Ovary (tissue), 7 donors: ENCODE measurements at regions not wholly inside any gene's neighbourhood (a gene's known extent, or its start where the extent isn't known, plus 50 kb on each side); places are given as distances from the start of the nearest gene placed in this dataset.

Experiments
- DNase-seq, 5 donors: peaks; one replicate each; pipeline ENCODE4 v3.0.0-alpha.2; 2019 to 2020
- H3K27ac ChIP-seq, 2 donors: fragments of 200-600 bp; one replicate each; pipeline versions ENCODE4 v1.5.1 to v1.8.0; 2019 to 2022
- H3K27me3 ChIP-seq: fragments of 200-600 bp; one replicate; pipeline ENCODE4 v1.8.0; 2022
- H3K36me3 ChIP-seq: fragments of 200-600 bp; sonication (generic); one replicate; pipeline ENCODE4 v1.5.1; 2019
- H3K4me1 ChIP-seq: one replicate; pipeline ENCODE4 v1.8.1; 2013; ENCODE audit warnings: mild to moderate bottlenecking, moderate library complexity; ENCODE audit not compliant: insufficient read depth
- H3K4me3 ChIP-seq: fragments of 200-600 bp; sonication (generic); one replicate; pipeline ENCODE4 v1.5.1; 2017
- H3K9me3 ChIP-seq, 2 donors: fragments of 200-600 bp in 1 of 2; sonication (generic) in 1 of 2; one replicate each; pipeline versions ENCODE4 v1.5.1 to v1.8.1; 2013 to 2019; ENCODE audit warnings: mild to moderate bottlenecking in 1 of 2, moderate library complexity in 1 of 2
- EP300 ChIP-seq: sonication (generic); formaldehyde crosslinking; IDR thresholded peaks from one replicate; pipeline ENCODE4 v1.6.1; 2017; ENCODE audit warnings: antibody characterized with exemption
- POLR2A ChIP-seq: fragments of 450-650 bp; IDR thresholded peaks from one replicate; pipeline ENCODE4 v1.6.1; 2017; ENCODE audit warnings: antibody characterized with exemption, mild to moderate bottlenecking, moderate library complexity
- WGBS, 3 donors: extraction: QIAGEN DNeasy Blood & Tissue Kit in 1 of 3; methylation state at CpG; one replicate each; pipeline versions ENCODE4 v1.1.5 to v1.1.7; 2013 to 2017; 5-methylcytosine and 5-hydroxymethylcytosine counted together
- intact Hi-C, 4 donors: fragments of 100-400 bp; cut with DNase I; formaldehyde crosslinking; loops; one replicate each; pipeline versions ENCODE4 v1.11.0 to v1.15.1; 2022 to 2023
- TF ChIP-seq, protein P1 (sequence below), 3 donors: fragments of 450-650 bp in 2 of 3; fragments of 200-600 bp in 1 of 3; IDR thresholded peaks; one replicate each; pipeline versions ENCODE4 v1.5.1 to v1.8.0; 2016 to 2022; ENCODE audit warnings: antibody characterized with exemption in 3 of 3, mild to moderate bottlenecking in 1 of 3
- donor health status: DM: no; HTN: no; CAD: no; lungs with moderate emphysema.
- donor health status: DM: no; HTN: no; CAD: no.
- donor health status: Bipolar disorder and iron deficiency.
- donor health status: DM: no; HTN: no; CAD: no.
- donor health status: DM: yes; HTN: yes; CAD: no.

DNA sequence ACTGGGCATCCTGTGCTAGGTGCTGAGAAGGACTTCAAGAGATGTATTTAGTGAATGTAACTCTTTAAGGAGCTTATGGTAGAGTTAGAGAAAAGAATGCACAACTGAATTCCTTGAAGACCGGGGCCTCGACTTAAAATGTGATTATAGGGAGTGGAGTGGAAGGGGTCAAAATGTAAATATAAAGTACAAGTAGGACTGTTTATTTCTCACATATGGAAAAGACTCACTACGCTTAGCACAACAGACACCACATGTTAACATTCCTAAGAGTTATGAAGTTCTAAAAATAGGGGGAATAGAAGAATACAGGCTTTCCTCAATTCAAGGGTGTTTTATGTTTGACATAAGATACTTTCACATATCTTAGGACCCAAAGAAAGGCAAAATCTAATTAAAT is 117.8 kb upstream of the OSMR start:
- Histone ChIP-seq H3K4me3 (no peak overlapping the region), H3K27me3 (no peaks in the 10 kb centered on the region), H3K4me1 (peaks cover 3% of the 10 kb centered on the region), H3K36me3 (no peaks in the 10 kb centered on the region), H3K27ac (no peak overlapping the region), H3K9me3 (no peaks in the 10 kb centered on the region)
- intact Hi-C loops = no loop called here
- WGBS, 3 donors = 43 to 44% (median 43%) methylated on average over 3 of the region's 3 CpGs
- TF ChIP-seq POLR2A = no peak
- TF ChIP-seq EP300 = no peak
- TF ChIP-seq, protein P1, sequence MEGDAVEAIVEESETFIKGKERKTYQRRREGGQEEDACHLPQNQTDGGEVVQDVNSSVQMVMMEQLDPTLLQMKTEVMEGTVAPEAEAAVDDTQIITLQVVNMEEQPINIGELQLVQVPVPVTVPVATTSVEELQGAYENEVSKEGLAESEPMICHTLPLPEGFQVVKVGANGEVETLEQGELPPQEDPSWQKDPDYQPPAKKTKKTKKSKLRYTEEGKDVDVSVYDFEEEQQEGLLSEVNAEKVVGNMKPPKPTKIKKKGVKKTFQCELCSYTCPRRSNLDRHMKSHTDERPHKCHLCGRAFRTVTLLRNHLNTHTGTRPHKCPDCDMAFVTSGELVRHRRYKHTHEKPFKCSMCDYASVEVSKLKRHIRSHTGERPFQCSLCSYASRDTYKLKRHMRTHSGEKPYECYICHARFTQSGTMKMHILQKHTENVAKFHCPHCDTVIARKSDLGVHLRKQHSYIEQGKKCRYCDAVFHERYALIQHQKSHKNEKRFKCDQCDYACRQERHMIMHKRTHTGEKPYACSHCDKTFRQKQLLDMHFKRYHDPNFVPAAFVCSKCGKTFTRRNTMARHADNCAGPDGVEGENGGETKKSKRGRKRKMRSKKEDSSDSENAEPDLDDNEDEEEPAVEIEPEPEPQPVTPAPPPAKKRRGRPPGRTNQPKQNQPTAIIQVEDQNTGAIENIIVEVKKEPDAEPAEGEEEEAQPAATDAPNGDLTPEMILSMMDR (IDR thresholded peaks at IDR 0.05) = no peak
- DNase-seq = no peak

DNA sequence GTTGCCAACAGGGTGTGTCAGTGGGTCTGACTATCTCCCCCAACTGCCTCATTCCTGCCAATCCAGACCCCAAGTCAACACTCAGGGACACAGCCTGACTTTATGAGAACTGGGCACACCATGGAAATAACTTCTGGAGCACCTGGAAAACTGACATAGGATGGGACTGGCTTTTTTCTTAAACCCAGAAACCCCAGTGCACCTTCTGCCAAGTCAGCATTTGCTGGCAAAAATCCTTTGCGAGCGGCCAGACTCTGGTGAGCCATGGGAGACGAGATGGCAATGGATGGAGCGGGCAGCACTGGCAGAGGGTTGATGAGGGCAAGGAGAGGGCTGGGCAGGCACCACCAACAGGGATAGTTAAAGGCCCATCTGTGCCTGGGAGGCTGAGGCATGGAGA is 114.4 kb upstream of the OSMR start:
- H3K27ac ChIP-seq = no peak overlapping the region
- H3K4me1 ChIP-seq = no peaks in the 10 kb centered on the region
- H3K4me3 ChIP-seq = no peak overlapping the region
- TF ChIP-seq, protein P1 (IDR thresholded peaks at IDR 0.05) = no peak
- no peak for TF ChIP-seq EP300
- no peak for TF ChIP-seq POLR2A
- H3K9me3 ChIP-seq = no peaks in the 10 kb centered on the region
- no peak for DNase-seq
- no peaks in the 10 kb centered on the region for H3K36me3 ChIP-seq
- no peaks in the 10 kb centered on the region for H3K27me3 ChIP-seq
- WGBS, 3 donors = 62 to 99% (median 87%) methylated on average over 4 of the region's 4 CpGs
- intact Hi-C loops = no loop called here

DNA sequence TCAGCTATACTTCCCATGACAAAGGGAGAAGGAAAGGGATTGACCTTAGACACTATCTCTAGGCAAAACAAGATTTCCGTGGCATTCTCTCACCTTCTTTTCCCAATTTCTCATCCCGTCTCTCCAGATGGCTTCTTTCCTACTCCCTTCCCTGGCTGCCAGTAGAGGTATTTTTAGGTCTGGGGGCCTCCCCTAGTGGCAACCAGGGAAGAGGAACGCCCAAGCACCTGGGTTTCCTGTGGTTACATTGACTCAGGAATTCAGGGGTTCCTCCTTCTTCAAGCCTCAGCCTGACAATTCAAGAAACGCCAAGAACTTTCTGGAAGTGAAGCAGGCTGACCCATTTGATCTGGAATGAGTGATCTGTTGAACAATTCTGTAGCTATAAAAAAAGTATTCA is 111.5 kb upstream of the OSMR start:
- 71 to 80% (median 77%) methylated on average over 4 of the region's 4 CpGs for WGBS, 3 donors
- H3K27me3 ChIP-seq = no peaks in the 10 kb centered on the region
- TF ChIP-seq, protein P1 (IDR thresholded peaks at IDR 0.05) = no peak
- TF ChIP-seq EP300 = no peak
- H3K4me3 ChIP-seq = no peak overlapping the region
- no peaks in the 10 kb centered on the region for H3K36me3 ChIP-seq
- H3K27ac ChIP-seq = no peak overlapping the region
- no peak for DNase-seq
- no peaks in the 10 kb centered on the region for H3K4me1 ChIP-seq
- intact Hi-C loops = no loop called here
- H3K9me3 ChIP-seq = no peaks in the 10 kb centered on the region

DNA sequence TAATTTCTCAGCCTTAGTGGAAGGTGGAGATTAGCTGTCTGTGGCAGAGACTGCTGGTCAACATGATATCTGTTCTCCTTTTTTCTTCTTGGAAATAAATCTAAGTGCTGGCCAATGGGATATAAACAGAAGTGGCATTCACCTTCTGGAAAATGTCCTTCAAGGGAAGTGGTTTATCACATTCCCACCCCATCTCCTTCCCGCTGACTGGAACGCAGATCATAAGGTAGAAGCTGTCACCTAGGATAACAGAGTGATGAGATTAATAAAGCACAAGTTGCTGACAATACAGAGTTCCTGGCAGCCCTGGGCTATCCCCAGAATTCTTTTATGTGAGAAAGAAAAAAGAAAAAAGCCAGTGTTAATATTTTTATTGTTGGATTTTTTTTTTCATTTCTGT is 109.7 kb upstream of the OSMR start:
- TF ChIP-seq, protein P1 (IDR thresholded peaks at IDR 0.05) = no peak
- no peak for TF ChIP-seq POLR2A
- no peak for TF ChIP-seq EP300
- 27 to 54% (median 38%) methylated on average over 2 of the region's 2 CpGs for WGBS, 3 donors

DNA sequence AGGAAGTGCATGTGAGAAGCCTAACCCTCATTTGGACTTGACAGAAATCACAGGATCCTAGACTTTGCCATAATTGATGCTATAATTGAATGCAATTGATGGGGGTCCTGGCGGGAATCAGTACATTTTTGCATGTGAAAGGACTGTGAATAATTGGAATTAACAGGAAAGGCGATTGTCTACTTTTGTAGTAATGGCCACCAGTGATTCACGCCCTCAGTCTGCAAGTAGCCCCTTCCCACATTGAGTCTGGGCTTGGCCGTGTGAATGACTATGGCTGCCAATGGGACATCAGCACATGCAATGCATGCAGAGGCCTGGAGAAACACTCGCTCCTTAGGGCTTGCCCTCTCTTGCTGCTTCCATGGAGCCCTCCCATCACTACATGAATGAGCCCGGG is 107.8 kb upstream of the OSMR start:
- Histone ChIP-seq H3K4me1 (no peaks in the 10 kb centered on the region), H3K36me3 (no peaks in the 10 kb centered on the region), H3K9me3 (no peaks in the 10 kb centered on the region), H3K4me3 (no peak overlapping the region), H3K27me3 (no peaks in the 10 kb centered on the region), H3K27ac (no peak overlapping the region)
- TF ChIP-seq POLR2A (no peak), EP300 (no peak)
- TF ChIP-seq, protein P1 (IDR thresholded peaks at IDR 0.05) = no peak
- WGBS, 3 donors = 95 to 98% (median 97%) methylated on average over 6 of the region's 6 CpGs
- intact Hi-C loops = no loop called here
- no peak for DNase-seq

More for the DNA sequence above, 109.7 kb upstream of the OSMR start:
- no peaks in the 10 kb centered on the region for H3K36me3 ChIP-seq
- H3K27me3 ChIP-seq = no peaks in the 10 kb centered on the region
- no peaks in the 10 kb centered on the region for H3K9me3 ChIP-seq
- H3K4me1 ChIP-seq = no peaks in the 10 kb centered on the region
- H3K4me3 ChIP-seq = no peak overlapping the region
- intact Hi-C loops = no loop called here
- DNase-seq = no peak
- H3K27ac ChIP-seq = no peak overlapping the region
